ENCODE measurements at regions not wholly inside any gene's neighbourhood (a gene's known extent, or its start where the extent isn't known, plus 50 kb on each side); places are given as distances from the start of the nearest gene placed in this dataset.

DNA sequence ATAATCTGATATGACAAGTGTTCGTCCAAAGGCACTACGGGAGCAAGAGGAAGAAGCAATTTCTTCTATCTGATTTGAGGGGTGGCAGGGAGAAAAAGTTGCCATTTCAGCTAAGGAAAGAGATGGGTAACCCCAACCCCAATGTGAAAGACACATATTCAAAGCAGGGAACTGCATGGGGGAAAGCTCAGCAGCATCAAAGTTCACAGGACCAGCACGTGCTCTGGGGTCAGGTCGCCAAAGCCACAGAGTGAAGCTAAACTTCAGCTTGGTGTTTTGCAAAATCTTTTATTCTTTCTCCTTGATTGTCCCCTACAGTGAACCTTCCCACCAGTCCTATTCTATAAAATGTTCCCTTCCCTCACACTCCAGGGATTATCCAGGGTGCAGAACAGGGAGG lies 112.8 kb upstream of the PPP2R2D start:
- no peak for TF ChIP-seq GATA2 (IDR thresholded peaks at IDR 0.05; ENCODE audit: low read depth, low read length)
- no peak for TF ChIP-seq GATA3 (IDR thresholded peaks at IDR 0.05; ENCODE audit: low read depth, low read length)

Data from SH-SY5Y (cell line).